ENCODE measurements at regions not wholly inside any gene's neighbourhood (a gene's known extent, or its start where the extent isn't known, plus 50 kb on each side); places are given as distances from the start of the nearest gene placed in this dataset.

DNA sequence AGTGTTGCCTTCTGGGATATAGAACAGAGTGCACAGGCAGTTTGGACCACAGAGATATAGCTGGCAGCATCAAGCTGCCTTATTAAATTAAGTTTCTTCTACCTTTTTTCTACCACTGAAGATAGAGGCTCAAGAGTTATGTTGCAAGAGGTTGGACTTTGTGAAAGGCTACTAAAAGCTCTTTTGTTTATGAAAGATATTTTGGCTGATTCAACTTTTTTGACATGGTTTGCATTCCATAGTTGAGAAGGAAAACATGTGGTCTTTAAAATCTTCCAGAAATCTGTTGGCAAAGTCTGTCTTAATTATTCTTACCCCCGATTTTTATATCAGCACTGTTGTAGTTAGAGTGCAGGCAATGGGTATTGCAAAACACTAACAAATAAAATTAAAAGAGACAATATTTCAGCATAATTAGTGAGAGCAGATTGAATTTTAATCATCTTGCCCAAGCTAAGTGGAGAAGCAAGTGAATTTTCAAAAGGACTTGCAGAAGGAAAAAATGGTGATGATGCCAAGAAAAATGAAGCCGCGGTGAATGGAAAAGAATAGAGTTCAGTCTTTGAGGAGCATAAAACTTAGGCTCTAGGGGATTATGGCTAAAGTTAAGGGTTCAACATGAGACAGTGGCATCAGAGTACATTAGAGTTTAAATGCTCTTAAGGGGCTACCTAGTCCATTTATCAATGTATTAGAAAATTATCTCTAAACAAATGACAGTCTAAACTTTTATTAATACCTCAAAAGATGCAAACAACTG, 450.9 kb upstream of the CNTNAP2 start:
- H3K36me3 Mint-ChIP-seq (ENCODE audit: low read depth): peaks cover 19% of the 10 kb centered on the region
- Histone ChIP-seq H3F3A (replicated peaks; ENCODE audit: low read depth) (no peaks in the 10 kb centered on the region), H4K20me1 (replicated peaks; ENCODE audit: insufficient read depth) (no peaks in the 10 kb centered on the region), H2AFZ (no peak overlapping the region), H3K27me3 (ENCODE audit: insufficient read depth) (no peaks in the 10 kb centered on the region), H3K27ac (ENCODE audit: low read depth) (no peak overlapping the region), H3K4me1 (ENCODE audit: insufficient read depth) (no peaks in the 10 kb centered on the region), H3K9me2 (ENCODE audit: insufficient read depth) (no peaks in the 10 kb centered on the region), H3K4me2 (no peak overlapping the region), H3K79me2 (replicated peaks; ENCODE audit: insufficient read depth) (no peaks in the 10 kb centered on the region), H3K4me3 (no peak overlapping the region), H3K36me3 (ENCODE audit: insufficient read depth) (peaks cover 9% of the 10 kb centered on the region)
- no peak overlapping the region for H3K27ac Mint-ChIP-seq
- peaks cover 88% of the 10 kb centered on the region for H3K9me3 Mint-ChIP-seq
- DNase-seq (ENCODE audit: low spot score) (no peak), ATAC-seq (no peak)
- no peak overlapping the region for H3K4me3 Mint-ChIP-seq
- peaks cover 3% of the 10 kb centered on the region for H3K27me3 Mint-ChIP-seq (ENCODE audit: insufficient read depth, low read depth, poor library complexity)
- H3K4me1 Mint-ChIP-seq: no peaks in the 10 kb centered on the region
- no peak for TF ChIP-seq ZNF331 (CRISPR knock-in tag; IDR thresholded peaks at IDR 0.05; ENCODE audit: low read depth)

DNA sequence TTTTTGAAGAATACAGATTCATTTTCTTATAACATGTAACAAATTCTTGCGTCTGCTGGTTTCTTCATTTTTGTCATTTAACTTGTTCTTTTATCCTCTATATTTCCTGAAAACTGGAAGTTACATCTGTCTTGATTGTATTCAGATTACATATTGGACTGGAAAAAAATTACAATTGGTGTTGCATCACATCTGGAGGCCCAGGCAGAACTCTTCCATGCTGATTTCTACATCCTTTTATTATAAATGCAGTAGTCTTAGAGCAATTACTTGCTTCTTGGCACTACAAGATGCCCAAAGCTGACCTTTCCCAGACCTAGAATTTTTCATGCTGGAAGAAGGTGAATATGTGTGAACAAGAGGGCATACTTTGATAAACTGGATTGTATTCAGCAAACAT, 460.9 kb upstream of the CNTNAP2 start:
- Mint-ChIP-seq H3K4me1 (no peaks in the 10 kb centered on the region), H3K27ac (no peak overlapping the region)
- ATAC-seq: no peak
- TF ChIP-seq, protein P1, sequence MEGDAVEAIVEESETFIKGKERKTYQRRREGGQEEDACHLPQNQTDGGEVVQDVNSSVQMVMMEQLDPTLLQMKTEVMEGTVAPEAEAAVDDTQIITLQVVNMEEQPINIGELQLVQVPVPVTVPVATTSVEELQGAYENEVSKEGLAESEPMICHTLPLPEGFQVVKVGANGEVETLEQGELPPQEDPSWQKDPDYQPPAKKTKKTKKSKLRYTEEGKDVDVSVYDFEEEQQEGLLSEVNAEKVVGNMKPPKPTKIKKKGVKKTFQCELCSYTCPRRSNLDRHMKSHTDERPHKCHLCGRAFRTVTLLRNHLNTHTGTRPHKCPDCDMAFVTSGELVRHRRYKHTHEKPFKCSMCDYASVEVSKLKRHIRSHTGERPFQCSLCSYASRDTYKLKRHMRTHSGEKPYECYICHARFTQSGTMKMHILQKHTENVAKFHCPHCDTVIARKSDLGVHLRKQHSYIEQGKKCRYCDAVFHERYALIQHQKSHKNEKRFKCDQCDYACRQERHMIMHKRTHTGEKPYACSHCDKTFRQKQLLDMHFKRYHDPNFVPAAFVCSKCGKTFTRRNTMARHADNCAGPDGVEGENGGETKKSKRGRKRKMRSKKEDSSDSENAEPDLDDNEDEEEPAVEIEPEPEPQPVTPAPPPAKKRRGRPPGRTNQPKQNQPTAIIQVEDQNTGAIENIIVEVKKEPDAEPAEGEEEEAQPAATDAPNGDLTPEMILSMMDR (conservative IDR thresholded peaks at IDR 0.05; ENCODE audit: low read depth in 2 of 2): no peak
- TF ChIP-seq, protein P2, sequence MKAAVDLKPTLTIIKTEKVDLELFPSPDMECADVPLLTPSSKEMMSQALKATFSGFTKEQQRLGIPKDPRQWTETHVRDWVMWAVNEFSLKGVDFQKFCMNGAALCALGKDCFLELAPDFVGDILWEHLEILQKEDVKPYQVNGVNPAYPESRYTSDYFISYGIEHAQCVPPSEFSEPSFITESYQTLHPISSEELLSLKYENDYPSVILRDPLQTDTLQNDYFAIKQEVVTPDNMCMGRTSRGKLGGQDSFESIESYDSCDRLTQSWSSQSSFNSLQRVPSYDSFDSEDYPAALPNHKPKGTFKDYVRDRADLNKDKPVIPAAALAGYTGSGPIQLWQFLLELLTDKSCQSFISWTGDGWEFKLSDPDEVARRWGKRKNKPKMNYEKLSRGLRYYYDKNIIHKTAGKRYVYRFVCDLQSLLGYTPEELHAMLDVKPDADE (IDR thresholded peaks at IDR 0.05): no peak
- TF ChIP-seq ZNF114 (CRISPR knock-in tag; IDR thresholded peaks at IDR 0.05) (no peak), STAT1 (IDR thresholded peaks at IDR 0.05; ENCODE audit: unreplicated experiment) (no peak), POLR2AphosphoS5 (IDR thresholded peaks at IDR 0.05; ENCODE audit: low read depth) (no peak), EZH2phosphoT487 (IDR thresholded peaks at IDR 0.05; ENCODE audit: unreplicated experiment) (no peak), EZH2 (IDR thresholded peaks at IDR 0.05; ENCODE audit: low read depth, unreplicated experiment) (no peak), JUNB (IDR thresholded peaks at IDR 0.05; ENCODE audit: unreplicated experiment) (no peak), NANOG (IDR thresholded peaks at IDR 0.05; ENCODE audit: borderline replicate concordance) (no peak), ZNF331 (CRISPR knock-in tag; IDR thresholded peaks at IDR 0.05; ENCODE audit: low read depth) (no peak), CREB1 (CRISPR knock-in tag; IDR thresholded peaks at IDR 0.05; ENCODE audit: low read depth) (no peak)
- TF ChIP-seq, protein P3, sequence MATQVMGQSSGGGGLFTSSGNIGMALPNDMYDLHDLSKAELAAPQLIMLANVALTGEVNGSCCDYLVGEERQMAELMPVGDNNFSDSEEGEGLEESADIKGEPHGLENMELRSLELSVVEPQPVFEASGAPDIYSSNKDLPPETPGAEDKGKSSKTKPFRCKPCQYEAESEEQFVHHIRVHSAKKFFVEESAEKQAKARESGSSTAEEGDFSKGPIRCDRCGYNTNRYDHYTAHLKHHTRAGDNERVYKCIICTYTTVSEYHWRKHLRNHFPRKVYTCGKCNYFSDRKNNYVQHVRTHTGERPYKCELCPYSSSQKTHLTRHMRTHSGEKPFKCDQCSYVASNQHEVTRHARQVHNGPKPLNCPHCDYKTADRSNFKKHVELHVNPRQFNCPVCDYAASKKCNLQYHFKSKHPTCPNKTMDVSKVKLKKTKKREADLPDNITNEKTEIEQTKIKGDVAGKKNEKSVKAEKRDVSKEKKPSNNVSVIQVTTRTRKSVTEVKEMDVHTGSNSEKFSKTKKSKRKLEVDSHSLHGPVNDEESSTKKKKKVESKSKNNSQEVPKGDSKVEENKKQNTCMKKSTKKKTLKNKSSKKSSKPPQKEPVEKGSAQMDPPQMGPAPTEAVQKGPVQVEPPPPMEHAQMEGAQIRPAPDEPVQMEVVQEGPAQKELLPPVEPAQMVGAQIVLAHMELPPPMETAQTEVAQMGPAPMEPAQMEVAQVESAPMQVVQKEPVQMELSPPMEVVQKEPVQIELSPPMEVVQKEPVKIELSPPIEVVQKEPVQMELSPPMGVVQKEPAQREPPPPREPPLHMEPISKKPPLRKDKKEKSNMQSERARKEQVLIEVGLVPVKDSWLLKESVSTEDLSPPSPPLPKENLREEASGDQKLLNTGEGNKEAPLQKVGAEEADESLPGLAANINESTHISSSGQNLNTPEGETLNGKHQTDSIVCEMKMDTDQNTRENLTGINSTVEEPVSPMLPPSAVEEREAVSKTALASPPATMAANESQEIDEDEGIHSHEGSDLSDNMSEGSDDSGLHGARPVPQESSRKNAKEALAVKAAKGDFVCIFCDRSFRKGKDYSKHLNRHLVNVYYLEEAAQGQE (IDR thresholded peaks at IDR 0.05; ENCODE audit: unreplicated experiment): no peak

More for the DNA sequence above, 460.9 kb upstream of the CNTNAP2 start:
- Histone ChIP-seq H2AFZ (no peak overlapping the region), H3K27ac (ENCODE audit: low read depth) (no peak overlapping the region), H3K36me3 (ENCODE audit: insufficient read depth) (peaks cover 9% of the 10 kb centered on the region; the same call in 1 of the 2 replicates), H4K20me1 (replicated peaks; ENCODE audit: insufficient read depth) (no peaks in the 10 kb centered on the region), H3F3A (replicated peaks; ENCODE audit: low read depth) (no peaks in the 10 kb centered on the region), H3K79me2 (replicated peaks; ENCODE audit: insufficient read depth) (no peaks in the 10 kb centered on the region), H3K4me2 (no peak overlapping the region), H3K4me1 (ENCODE audit: insufficient read depth) (no peaks in the 10 kb centered on the region), H3K27me3 (ENCODE audit: insufficient read depth) (no peaks in the 10 kb centered on the region), H3K4me3 (no peak overlapping the region), H3K9me2 (ENCODE audit: insufficient read depth) (no peaks in the 10 kb centered on the region)
- DNase-seq (ENCODE audit: low spot score): no peak
- peaks cover 7% of the 10 kb centered on the region; the same call in 2 of the 3 replicates for H3K36me3 Mint-ChIP-seq (ENCODE audit: low read depth)
- H3K9me3 Mint-ChIP-seq: peaks cover 70% of the 10 kb centered on the region
- H3K27me3 Mint-ChIP-seq (ENCODE audit: insufficient read depth, low read depth, poor library complexity): no peaks in the 10 kb centered on the region
- no peak overlapping the region for H3K4me3 Mint-ChIP-seq

Measured in GM23338 (cell line).